HG02943 (cell line): ENCODE measurements at regions not wholly inside any gene's neighbourhood (a gene's known extent, or its start where the extent isn't known, plus 50 kb on each side); places are given as distances from the start of the nearest gene placed in this dataset.

Source experiments
- ATAC-seq: cut with Tn5 transposase; IDR thresholded peaks from one replicate; pipeline ENCODE4 v1.9.1; 2021; ENCODE audit warnings: mild to moderate bottlenecking, low read depth, moderate library complexity; ENCODE audit not compliant: unreplicated experiment

- no peak for ATAC-seq
These were observed 85.5 kb upstream of the RSPO3 start for GRCh38 chr6:127032971-127033370.

- no peak for ATAC-seq
These were observed 66.8 kb upstream of the RSPO3 start for GRCh38 chr6:127051571-127052260.

- no peak for ATAC-seq
These were observed 65.2 kb upstream of the RSPO3 start for GRCh38 chr6:127053032-127053874.

GRCh38 chr6:127053875-127054235 is 64.6 kb upstream of the RSPO3 start:
- ATAC-seq: no peak

- ATAC-seq: no peak
These were observed 60.4 kb upstream of the RSPO3 start for GRCh38 chr6:127058027-127058426.

- no peak for ATAC-seq
These were observed 59.5 kb upstream of the RSPO3 start for GRCh38 chr6:127058936-127059335.
